GM12873 (cell line): ENCODE measurements at regions not wholly inside any gene's neighbourhood (a gene's known extent, or its start where the extent isn't known, plus 50 kb on each side); places are given as distances from the start of the nearest gene placed in this dataset.

ENCODE experiments used
- CTCF ChIP-seq: IDR thresholded peaks from 2 replicates; pipeline ENCODE4 v1.5.1; 2012; ENCODE audit warnings: low read depth, mild to moderate bottlenecking, moderate library complexity, low read length, control low read depth; ENCODE audit not compliant: insufficient read depth; ENCODE audit errors: missing control alignments

- no peak for TF ChIP-seq CTCF
Observed at GRCh38 chr3:36269274-36269673, 111.0 kb upstream of the STAC start.

DNA sequence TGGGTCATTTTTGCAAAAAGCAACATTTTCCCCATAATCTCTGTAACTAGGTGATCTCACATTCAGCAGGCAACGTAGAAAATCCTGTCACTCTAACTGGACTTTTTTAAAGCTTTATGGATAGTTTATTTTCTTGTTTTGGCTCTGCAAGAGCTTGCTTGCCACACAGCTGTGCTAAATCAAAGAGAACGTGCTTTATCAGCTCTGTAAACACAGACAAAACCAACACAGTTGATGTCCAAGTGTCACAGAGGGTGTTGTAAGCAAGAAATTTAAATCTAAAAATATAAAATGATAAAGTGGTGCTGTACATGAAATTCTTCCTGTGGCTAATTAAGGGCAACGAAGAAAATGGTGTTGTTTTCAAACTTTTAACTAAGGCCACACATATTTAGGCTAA, 97.5 kb upstream of the STAC start:
- no peak for TF ChIP-seq CTCF

DNA sequence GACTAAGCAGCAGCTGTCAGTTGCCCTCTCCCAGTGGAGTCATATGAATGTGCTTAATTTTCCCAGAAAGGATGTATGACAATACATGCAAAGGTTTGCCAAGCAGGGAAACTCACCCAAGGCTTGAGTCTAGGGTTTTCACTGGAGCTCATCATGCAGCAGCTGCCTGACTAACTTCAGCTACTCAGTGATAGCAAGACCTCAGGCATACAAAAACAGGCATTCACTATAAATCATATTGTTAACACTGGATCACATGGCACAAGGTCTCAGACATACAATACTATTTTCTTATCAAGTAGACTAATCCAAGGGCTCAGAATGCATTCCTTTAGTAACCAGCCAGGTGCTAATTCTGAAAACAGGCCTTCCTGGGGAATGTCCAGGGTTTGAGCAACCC, 85.0 kb upstream of the STAC start:
- no peak for TF ChIP-seq CTCF

DNA sequence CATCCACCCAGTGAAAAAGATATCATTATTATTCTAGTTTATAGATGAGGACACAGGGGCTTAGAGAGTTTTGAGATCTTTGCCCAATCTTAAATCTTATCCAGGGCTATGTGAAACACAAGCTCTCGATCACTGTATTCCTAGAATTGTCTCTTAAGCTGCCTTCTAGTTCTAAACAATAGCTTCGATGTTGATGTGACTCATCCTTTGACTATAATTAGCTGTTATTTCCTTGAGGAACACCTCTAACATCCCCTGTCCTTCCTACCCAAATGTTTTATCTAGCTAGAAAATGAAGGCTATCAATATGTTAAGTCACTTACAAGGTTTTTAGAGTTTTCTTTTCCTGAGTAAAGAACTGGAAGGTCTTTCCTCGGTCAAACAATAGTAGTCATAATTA, 83.1 kb upstream of the STAC start:
- TF ChIP-seq CTCF = no peak

GRCh38 chr3:36298188-36298587, 82.1 kb upstream of the STAC start:
- TF ChIP-seq CTCF = no peak

- no peak for TF ChIP-seq CTCF
Observed at GRCh38 chr3:36302158-36302509, 78.2 kb upstream of the STAC start.

DNA sequence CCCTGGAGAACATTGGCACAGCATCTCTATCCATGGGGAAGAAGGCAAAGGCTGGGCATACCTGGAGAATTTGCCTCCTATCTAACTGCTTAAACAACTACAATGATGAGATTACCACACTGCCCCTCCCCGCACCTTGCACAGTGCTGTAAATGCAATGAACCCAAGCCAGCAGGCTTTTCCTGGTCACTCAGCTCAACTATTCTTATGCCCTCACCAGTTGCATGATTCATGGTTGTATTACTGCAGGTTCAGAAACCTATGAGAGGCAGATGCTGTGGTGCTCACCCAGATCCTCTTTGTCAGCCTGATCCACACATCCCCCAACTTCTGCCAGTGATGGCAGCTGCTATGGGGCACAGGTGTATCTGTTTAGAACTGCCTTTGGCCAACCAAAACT, 77.7 kb upstream of the STAC start:
- no peak for TF ChIP-seq CTCF

DNA sequence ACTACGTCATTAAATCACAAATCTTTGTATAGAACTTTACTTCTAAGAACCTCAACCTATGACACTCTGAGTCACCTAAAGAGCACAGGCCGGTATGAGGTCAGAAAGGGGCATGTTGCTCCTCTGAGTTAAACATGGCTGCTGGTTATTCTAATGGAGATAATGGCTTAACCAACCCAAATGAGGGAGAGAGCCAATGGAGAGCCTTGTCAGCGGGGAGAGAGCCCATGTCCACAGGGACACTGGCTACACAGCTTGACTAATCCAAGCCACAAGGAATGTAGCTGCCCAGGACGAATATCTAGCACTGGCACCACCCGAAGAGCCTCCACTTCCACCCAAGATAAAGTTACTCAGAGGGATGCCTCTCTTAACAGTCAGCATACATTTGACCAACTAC, 77.0 kb upstream of the STAC start:
- no peak for TF ChIP-seq CTCF
